Activated T-cell treated with anti-CD3 and anti-CD28 coated beads, Interleukin-2, amount 50 U/mL, for 48 hours (primary cell): ENCODE measurements at regions not wholly inside any gene's neighbourhood (a gene's known extent, or its start where the extent isn't known, plus 50 kb on each side); places are given as distances from the start of the nearest gene placed in this dataset.
"Not testable (repeated sequence)": the region's sequence is repeated elsewhere in the genome, so short reads cannot be mapped to it uniquely, and the experiment has no call there.

Experiments
- DNase-seq, 2 experiments: peaks; one replicate each; pipeline ENCODE4 v3.0.0-alpha.2; 2020

DNA sequence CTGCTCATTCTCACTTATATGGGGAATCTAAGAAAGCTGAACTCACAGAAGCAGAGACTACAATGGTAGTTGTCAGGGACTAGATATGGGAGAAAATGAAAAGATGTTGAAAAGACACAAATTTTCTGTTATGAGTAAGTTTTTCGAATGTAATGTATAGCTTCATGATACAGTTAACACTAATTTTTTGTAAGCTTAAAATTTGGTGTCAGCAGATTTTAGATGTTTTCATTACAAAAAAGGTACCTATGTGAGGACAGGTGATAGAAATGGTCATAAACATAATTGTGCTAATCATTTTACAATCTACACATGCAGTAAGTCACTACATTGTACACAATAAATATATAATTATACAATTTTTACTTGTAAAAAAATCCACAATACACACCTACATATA, 286.6 kb downstream of the ZNF33B start:
- DNase-seq: no peak

DNA sequence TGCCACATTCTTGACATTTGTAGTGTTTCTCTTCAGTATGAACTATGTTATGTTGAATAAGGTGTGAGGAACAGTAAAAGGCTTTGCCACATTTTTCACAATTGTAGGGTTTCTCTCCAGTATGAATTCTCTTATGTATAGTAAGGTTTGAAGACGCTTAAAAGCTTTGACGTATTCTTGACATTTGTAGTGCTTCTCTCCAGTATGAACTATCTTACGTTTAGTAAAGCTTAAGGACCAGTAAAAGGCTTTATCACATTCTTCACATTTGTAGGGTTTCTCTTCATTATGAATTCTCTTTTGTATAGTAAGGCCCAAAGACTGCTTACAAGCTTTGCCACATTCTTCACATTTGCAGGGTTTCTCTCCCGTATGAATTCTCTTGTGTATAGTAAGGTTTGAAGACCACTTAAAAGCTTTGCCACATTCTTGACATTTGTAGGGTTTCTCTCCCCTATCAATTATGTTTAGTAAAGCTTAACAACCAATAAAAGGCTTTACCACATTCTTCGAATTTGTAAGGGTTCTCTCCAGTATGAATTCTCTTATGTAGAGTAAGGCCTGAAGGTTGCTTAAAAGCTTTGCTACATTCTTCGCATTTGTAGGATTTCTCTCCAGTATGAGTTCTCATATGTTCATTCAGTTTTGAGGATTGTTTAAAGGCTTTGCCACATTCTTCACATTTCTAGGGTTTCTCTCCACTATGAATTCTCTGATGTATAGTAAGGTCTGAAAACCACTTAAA, 301.6 kb downstream of the ZNF33B start:
- DNase-seq: not testable (repeated sequence)

DNA sequence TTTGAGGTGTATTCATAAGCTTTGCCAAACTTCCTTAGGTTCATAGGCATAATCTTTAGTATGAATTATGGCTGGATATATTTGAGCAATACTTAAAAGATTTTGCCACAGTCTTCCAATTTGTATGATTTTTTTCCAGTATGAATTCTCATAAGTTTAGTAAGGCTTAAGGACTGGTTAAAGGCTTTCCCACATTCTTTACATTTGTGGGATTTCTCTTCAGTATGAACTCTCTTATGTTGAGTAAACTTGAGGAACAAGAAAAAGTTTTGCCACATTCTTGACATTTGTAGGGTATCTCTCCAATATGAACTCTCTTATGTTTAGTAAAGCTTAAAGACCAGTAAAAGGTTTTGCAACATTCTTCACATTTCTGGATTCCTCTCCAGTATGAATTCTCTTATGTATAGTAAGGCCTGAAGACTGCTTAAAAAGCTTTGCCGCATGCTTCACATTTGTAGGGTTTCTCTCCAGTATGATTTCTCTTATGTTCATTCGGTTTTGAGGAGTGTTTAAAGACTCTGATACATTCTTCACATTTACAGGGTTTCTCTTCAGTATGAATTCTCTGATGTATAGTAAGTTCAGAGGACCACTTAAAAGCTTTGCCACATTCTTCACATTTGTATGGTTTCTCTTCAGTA, 302.6 kb downstream of the ZNF33B start:
- DNase-seq: not testable (repeated sequence)

DNA sequence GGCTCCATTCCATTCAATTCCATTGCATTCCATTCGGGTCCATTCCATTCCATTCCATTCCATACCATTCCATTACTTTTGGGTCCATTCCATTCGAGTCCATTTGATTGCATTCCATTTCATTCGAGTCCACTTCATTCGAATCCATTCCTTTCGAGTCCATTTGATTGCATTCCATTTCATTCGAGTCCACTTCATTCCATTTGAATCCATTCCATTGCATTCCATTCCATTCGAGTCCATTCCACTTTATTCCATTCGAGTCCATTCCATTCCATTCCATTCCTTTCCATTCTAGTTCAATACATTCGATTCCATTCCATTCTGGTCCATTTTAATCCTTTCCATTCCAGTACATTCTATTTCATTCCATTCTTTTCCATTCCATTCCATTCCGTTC, 334.0 kb downstream of the ZNF33B start:
- no peak for DNase-seq

DNA sequence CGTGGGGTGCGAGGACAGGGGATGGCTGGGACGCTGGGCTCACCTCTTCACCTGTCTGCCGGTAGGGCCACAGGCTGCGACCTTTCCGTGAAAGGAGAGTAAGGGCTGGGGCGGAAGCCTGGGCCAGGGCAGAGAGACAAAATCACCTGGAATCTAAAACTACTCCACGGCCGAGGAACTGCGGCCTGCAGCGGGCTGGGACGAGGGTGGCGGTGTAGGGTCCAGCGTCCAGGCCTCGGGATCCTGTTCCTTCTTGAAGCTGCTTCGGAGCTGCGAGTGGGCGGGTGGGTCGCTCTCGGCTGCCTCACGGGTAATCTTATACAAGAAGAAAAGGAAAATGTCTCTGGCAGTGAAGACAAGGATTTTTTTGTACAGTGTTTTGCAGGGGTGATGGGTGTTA, 356.5 kb downstream of the ZNF33B start:
- DNase-seq: not testable (repeated sequence)

DNA sequence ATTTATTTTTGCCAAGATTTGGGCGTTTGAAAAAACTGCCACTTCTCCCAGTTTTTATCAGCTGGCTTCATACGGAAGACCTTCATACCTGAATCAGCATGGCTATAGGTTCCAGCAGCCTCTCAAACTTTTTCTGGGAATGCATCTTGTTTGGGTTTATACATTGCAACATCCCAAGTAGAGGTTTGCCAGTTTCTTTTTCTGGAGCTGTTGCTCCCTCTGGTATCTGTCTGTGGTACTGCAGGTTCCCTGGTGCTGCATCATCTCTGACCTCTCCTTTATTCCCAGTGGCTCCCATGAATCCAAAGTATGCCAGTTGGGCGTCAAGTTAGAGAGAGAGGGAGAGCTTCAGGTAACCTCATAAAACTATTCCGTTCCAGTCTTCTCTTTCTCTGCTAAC, 368.6 kb downstream of the ZNF33B start:
- not testable (repeated sequence) for DNase-seq

DNA sequence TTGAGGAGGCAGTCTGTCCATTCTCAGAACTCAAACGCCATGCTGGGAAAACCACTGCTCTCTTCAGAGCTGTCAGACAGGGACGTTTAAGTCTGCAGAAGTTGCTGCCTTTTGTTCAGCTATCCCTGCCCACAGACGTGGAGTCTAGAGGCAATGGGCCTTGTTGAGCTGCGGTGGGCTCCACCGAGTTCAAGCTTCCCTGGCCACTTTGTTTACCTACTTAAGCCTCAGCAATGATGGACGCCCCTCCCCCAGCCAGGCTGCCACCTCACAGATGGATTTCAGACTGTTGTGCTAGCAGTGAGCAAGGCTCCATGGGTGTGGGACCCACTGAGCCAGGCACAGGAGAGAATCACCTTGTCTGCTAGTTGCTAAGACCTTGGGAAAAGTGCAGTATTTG, 375.1 kb downstream of the ZNF33B start:
- DNase-seq: not testable (repeated sequence)

DNA sequence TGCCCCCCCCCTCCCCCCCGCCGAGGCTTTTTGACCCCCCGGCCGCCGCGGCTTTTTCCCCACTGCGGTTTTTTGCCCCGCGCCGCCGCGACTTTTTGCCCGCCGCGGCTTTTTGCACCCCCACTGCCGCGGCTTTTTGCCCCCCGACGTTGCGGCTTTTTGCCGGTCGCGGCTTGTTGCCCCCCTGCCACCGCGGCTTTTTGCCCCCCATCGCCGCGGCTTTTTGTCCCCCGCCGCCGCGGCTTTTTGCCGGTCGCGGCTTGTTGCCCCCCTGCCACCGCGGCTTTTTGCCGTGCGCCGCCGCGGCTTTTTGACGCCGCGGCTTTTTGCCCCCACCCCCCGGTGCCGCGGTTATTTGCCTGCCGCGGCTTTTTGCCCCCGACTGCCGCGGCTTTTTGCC, 395.4 kb downstream of the ZNF33B start:
- DNase-seq: not testable (repeated sequence)

DNA sequence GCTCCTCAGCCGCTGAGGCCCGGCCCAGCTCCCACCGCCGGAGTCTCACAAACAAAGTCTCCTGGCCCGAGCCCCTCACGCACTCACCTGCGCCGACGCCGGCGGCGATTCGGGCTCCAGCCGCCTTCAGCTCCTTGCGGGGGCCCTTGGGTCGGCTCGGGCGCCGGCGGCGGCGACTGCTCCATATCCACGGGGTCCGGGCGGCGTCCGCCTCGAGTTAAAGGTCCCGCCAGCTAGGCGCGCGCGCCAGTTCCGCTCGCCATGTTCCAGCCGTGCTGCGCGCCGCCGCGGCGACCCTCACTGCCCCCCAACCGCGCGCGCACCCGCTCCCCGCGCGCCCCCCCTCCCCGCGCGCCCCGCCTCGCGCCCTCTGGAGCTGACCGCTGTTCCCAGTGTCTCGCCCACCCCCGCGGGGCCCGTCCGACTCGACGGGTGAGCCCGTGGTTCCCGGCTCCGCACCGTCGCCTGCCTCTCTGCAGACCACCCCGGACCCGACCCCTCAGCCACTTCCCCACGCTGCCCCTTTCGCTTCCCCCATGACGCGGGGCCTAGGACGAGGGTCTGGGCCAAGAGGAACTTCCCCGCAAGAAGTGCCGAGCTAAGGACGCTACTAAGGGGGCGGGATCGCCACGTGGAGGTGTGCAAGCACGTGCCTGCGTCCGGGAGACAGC, 396.1 kb downstream of the ZNF33B start:
- DNase-seq: peak in 1 of 2 experiments; percentile 24

DNA sequence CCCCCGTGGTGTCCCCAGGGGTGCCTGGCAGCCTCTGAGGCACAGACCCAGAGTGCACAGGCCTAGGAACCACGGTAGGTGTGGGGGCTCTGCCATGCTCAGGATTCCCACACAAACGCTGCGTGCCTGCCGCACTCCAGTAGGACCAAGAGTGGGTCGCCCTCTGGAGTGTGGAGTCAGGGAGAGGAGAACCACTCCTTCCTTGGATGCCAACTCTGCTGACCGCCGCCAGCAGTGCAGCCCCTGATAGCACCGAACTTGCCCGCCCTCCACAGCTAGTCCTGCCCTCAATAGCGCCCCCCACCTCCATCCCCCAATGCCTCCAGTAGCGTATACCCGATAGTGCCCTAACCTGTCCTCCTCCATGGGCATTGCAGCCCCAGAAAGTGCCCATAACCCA, 402.0 kb downstream of the ZNF33B start:
- DNase-seq: not testable (repeated sequence)

DNA sequence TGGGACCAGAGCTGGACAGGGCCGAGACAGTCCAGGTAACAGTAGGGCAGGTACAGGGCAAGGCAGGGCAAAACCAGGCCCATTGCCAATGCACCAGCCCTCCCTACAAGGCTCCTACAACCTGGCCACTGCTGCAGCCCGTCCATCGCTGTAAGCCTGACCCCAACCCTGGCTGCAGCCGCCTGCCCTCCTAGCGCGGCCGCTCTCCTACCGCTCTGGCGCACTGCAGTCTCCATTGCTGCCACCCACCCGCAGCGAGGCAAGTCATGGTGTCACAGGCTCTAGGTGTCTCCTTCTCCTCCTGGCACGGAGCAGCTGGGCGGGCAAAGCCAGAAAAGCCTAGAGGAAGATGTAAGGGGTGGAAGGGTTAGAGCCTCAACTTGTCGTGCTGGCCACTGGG, 402.6 kb downstream of the ZNF33B start:
- not testable (repeated sequence) for DNase-seq

DNA sequence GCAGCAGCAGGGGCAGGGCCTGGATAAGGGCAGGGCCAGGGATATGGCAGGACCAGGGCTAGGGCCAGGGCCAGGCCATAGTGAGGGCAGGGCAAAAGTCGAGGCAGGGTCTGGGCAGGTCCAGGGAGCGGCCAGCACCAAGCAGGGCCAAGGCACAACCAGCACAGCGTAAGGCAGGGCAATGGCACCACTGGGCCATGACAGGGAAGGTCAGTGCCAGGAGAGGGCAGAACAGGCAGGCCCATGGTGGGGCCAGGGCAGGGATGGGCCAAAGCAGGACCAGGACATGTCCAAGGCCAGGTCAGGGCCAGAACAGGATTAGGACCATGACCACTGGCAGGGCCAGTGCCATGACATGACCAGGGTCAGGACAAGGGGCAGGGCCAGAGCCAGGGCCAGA, 403.1 kb downstream of the ZNF33B start:
- DNase-seq: not testable (repeated sequence)

DNA sequence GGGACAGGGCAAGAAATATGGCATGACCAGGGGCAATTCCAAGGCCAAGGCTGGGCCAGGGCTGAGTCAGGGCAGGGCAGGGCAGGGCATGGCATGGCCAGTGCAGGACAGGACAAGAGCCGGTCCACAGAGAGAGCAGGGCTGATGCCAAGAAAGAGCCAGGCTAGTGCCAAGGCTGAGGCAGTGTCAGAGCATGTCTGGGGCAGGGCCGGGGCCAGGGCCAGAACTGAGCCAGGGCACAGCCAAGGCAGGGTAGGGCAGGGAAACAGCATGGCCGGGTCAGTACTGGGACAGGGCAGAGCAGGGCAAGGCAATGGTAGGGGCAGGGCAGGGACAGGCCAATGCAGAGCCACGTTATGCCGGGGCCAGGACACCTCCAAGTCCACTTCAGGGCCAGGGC, 403.9 kb downstream of the ZNF33B start:
- DNase-seq: not testable (repeated sequence)

DNA sequence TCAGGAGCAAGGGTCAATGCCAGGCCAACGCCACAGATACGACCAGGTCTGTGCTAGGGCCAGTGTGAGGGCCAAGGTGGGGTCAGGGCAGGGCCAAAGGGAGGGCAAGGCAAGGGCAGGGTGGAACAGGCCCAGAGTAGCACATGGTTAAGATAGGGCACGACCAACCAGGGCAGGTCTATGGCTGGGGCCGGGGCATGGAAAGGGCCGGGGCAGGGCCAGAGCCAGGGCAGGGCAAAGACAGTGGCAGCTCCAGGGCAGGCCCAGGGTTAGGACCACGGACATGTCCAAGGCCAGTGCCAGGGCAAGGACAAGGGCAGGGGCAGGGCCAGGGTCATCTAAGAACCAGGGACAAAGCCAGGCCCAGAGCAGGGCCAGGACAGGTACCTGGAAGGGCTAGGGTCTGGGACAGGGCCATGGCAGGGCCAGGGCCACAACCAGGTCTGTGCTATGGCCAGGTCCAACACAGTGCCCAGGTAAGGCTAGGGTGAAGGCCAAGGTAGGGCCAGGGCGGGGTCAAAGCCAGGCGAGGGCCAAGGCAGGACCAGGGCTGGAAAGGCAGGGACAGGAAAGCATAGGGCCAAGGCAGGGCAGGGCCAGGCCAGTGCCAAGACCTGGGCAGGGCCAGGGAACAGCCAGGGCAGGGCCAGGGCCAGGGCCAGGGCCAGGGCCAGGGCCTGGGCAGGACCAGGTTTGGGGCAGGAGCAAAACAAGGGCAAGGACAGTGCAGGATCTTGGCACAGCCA, 404.7 kb downstream of the ZNF33B start:
- not testable (repeated sequence) for DNase-seq

DNA sequence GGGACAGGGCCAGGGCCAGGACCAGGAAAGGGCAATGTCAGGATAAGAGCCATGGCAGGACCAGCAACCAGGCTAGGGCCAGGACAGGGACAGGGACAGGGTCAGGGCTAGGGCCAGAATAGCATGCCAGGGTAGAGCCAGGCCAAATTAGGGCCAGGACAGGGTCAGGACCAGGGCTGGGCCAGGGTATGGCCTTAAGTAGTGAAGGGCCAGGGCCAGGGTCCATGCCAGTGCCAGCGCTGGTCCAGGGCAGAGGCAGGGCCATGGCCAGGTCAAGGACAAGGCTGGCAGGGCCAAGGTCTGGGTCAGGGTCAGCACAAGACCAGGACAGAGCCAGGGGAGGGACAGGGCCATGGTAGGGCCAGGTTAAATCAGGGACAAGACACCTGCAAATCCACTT, 405.4 kb downstream of the ZNF33B start:
- DNase-seq: not testable (repeated sequence)

DNA sequence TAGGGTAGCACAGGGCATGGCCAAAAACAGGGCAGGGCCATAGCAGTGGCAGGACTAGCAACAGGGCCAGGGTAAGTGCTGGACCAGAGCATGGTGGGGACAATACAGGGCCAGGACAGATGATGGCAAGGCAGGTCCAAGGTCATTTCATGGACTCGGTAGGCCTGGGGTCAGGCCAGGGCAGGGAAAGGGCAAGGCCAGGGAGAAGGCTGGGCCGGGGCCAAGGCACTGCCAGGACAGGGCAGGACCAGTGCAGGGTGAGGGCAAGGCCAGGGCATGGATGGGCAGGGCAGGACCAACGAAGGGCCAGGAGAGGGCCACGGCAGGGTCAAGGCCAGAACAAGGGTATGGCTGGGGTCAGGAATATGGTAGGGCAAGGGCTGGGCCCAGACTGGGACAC, 407.6 kb downstream of the ZNF33B start:
- DNase-seq: not testable (repeated sequence)

DNA sequence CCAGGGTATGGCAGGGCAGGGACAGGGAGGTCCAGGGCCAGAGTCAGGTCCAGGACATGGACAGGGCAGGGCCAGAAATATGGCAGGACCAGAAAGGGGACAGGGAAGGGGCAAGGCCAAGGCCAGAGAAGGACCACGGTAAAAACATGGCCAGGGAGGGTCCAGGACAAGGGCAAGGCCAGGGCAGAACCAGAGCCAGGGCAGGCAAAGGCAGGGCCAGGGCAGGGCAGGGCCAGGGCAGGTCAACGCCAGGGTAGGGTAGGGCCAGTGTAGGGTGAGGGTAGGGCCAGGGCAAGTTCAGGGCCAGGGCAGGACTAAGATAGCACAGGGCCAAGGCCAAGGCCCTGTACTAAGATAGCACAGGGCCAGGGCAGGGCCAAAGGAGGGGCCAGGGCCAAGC, 408.3 kb downstream of the ZNF33B start:
- not testable (repeated sequence) for DNase-seq

DNA sequence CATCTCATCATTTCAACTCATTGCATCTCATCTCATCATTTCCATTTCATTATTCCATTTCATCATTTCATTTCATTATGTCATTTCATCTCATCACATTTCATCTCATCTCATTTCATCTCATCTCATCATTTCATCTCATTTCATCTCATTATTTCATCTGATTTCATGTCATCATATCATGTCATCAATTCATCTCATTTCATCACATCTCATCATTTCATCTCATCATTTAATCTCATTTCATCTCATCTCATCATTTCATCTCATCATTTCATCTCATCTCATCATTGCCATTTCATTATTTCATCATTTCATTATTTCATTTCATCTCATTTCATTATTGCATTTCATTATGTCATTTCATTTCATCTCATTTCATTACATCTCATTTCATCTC, 410.5 kb downstream of the ZNF33B start:
- not testable (repeated sequence) for DNase-seq

DNA sequence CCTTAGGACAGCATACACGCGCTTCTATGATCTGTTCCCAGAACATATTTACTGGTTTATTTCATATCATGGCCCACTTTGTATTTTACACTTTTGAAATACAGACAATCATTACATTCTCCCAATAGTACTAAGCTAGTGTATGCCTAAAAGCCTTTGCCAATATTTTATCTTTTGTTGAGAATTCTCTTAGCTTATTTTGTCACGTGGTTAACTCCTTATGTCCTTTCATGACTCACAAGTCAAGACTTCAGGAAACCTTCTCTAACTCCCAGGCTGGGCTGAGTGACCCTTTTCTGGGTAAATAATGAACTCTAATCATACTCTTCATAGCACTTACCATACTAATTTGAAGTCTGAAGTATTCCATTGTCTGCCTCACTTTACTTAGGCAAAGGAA, 444.8 kb downstream of the ZNF33B start:
- DNase-seq: not testable (repeated sequence)

DNA sequence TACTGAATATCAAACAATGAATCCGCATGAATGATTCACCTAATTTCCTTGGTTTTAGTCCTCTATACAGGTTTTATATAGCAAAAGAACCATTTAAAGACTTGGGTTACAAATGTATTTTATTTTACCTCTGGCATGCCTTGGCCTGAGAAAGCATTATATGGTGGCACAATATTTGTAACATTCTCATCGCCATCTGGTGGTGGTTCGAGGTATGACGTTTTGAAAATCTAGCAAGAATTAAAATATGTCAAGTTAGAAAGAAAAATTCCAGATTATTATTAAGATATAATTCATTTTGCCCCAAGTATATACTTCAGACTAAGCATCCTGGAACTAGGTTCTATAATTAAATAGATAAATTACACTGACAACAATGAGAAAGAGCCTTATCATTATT, 445.9 kb downstream of the ZNF33B start:
- peak; percentile 20 to 22 for DNase-seq

DNA sequence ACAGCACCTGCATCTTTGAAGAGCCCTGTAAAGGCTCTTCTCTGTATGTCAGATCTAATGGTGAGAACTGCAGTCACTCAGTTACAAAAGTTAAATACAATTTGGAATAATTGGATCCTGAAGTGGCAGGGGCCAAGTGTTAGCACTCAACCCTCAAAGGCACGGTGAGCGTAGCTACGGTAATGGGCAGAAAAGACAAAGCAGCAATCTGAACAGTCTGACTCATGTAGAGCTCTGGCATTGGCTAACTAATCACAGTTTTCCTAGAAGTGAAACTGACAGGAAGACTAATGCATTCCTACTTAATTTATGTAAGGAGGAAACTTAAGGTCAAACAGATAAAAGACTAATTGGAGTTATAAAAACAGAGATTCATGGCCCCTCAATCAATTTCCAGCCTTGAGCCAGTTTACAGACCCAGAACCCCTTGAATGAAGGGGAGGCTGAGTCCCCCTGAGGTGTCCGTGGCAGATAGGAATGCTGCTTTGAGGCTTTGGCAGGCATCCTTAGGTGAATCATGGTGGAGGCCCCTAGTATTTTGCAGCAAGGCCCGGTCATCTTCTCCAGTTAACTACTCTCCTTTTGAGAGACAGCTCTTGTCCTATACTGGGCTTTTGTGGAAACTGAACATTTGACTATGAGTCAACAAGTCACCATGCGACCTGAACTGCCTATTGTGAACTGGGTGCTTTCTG, 450.7 kb downstream of the ZNF33B start:
- not testable (repeated sequence) for DNase-seq
